HG03432 (cell line): ENCODE measurements at regions not wholly inside any gene's neighbourhood (a gene's known extent, or its start where the extent isn't known, plus 50 kb on each side); places are given as distances from the start of the nearest gene placed in this dataset.

ENCODE experiments used
- ATAC-seq: cut with Tn5 transposase; IDR thresholded peaks from one replicate; pipeline ENCODE4 v1.9.1; 2021; ENCODE audit warnings: mild to moderate bottlenecking, moderate library complexity; ENCODE audit not compliant: unreplicated experiment

DNA sequence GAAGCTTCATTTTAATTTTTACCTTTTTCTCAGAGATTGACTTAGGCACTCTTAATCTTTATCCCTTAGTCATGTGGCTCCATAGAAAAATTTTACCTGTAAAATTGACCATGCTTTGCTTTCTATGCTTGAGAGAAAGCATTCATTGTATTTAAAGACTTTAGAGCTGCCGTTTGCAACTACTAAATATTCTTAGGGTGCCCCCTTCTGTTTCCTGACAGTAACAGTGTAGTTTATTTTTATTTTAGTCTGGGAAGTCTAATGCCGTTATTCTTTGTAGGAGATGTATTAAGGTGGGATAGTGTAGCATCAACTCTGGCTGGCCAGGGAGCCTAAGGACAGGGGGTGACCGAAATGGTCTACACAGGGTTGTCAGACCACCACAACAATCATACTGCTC, 84.5 kb upstream of the SYNPR start:
- no peak for ATAC-seq

DNA sequence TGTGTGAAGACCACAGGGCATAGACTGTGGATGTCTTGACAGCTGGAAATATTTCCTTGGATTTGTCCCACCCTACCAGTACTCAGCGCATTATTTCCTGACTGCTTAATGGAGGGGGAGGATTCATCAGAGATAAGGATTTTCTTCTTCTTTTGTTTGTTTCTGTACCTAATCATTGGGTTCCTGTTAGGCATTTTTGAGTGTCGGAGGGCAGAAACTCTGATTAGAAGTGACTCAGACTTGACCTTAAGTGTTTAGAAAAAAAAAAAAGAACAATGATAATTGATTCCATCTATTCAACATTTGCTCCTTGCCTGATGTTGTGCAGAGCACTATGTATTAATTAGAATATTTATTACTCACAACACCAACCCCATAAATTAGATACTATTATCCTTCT, 78.5 kb upstream of the SYNPR start:
- no peak for ATAC-seq

DNA sequence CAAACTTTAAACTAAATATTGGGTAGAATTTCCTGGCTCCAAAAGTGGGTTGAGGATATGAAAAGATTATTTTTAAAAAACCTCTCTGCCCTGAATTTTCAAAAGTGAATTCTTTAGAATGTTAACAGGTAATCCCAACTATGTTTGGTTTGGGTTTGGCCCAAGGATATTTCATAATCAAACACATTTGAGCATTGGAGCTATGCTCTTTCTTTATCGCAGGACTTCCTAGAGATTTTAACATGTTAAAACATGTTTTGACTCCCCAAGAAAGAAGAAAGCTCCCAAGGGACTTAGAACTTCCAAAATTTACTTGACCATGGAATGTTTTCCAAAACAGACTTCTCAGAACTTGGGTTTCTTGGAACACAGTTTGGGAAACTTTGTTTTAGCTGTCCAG, 75.6 kb upstream of the SYNPR start:
- ATAC-seq: no peak

DNA sequence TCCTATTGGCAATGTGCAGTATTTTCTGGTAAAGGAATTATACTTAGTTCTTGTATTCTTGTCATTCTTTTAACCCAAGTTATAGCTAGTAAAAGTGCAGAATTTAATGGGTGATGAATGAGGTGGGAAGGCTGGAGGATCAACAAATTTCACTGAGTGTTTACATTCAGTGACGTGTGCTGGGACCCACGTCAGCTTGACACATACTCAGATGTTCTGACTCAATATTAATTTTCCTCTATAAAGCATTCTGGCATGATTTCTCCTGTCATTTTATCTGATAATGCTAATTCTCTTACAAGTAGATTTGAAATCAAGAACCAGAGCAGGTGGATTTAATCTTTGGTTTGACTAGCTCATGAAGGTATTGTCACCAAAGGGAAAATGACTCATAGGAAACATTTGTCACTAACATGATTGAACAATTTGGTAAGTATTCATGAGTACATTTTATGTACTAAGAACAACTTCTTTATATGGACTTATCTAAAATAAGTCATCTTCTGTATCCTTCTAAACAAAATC, 71.0 kb upstream of the SYNPR start:
- no peak for ATAC-seq

DNA sequence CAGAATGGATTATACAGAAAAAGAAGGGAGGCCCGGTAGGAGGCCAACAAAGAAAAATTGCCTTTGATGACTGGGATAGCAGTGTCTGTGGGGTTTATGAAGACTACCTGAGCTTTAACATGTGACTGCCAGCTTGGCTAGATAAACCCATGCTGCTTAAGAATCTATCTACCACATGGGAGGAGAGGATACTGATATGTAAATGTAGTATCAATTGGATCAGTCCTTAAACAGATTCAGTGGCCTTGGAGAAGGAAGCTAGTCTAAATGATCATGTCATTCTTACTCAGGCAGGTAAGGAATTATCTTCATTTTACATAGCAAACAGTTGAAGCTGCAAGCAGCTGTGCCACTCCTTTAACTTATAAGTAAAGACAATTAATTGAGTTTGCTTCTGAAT, 50.0 kb upstream of the SYNPR start:
- ATAC-seq: no peak
